Testis (tissue), 2 donors: ENCODE measurements at regions not wholly inside any gene's neighbourhood (a gene's known extent, or its start where the extent isn't known, plus 50 kb on each side); places are given as distances from the start of the nearest gene placed in this dataset.

Experiments used
- POLR2A ChIP-seq: fragments of 450-650 bp; IDR thresholded peaks from one replicate; pipeline ENCODE4 v1.6.1; 2017; ENCODE audit warnings: antibody characterized with exemption, mild to moderate bottlenecking, moderate library complexity
- TF ChIP-seq, protein P1 (sequence below), 3 experiments: fragments of 450-650 bp in 2 of 3; fragments of 200-600 bp in 1 of 3; sonication (generic) in 1 of 3; IDR thresholded peaks; one replicate each; pipeline ENCODE4 v1.5.1; 2016 to 2019; ENCODE audit warnings: antibody characterized with exemption in 3 of 3, mild to moderate bottlenecking in 2 of 3, moderate library complexity in 1 of 3

DNA sequence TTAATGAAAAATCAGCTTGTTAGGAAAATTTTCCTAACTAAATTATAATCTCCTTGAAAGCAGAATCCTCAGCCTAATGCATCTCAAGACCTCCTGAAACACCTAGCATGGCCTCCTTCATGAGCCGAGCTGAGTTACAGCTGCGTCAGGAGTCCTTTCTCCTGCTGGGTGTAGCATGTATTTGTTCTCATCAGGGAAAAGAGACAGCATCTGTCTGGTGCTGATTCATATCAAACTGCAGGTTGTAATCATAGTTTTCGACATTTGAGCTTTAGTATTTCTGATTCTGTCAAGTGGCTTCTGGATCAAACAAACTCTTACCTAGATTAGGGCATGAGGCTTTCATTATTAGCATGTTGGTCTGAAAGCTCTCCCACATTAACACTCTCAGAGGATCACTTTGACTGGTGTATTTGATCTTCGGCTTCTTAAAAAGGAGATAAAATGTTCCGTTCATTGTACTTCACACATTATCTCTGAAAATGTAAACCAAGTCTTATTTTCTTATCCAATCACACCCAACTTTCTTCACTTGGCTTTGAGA lies 140.1 kb upstream of the FRG1 start:
- TF ChIP-seq, protein P1, sequence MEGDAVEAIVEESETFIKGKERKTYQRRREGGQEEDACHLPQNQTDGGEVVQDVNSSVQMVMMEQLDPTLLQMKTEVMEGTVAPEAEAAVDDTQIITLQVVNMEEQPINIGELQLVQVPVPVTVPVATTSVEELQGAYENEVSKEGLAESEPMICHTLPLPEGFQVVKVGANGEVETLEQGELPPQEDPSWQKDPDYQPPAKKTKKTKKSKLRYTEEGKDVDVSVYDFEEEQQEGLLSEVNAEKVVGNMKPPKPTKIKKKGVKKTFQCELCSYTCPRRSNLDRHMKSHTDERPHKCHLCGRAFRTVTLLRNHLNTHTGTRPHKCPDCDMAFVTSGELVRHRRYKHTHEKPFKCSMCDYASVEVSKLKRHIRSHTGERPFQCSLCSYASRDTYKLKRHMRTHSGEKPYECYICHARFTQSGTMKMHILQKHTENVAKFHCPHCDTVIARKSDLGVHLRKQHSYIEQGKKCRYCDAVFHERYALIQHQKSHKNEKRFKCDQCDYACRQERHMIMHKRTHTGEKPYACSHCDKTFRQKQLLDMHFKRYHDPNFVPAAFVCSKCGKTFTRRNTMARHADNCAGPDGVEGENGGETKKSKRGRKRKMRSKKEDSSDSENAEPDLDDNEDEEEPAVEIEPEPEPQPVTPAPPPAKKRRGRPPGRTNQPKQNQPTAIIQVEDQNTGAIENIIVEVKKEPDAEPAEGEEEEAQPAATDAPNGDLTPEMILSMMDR (IDR thresholded peaks at IDR 0.05) = no peak
- no peak for TF ChIP-seq POLR2A
